ENCODE measurements at regions not wholly inside any gene's neighbourhood (a gene's known extent, or its start where the extent isn't known, plus 50 kb on each side); places are given as distances from the start of the nearest gene placed in this dataset.

DNA sequence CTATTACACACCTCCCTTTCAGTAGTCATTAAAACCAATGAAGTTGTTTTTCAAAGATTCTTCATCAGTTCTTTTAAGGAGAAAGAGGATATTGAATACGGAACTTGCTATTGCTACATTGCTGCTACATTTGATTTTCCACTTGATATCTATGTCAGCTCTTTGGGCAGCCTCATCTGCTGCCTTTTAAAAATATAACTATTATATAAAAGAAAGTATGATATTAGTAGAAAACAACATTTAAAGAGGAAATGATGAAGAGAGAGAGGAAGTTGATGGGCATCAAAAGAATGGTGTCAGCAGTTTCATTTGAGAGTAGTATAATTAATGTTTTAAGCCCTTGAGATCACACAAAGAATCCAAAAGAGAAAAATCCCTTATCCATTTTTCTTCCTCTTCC lies 171.4 kb downstream of the NFKBIZ start:
- WGBS = 82% methylated on average over 1 of the region's 1 CpG
- Histone ChIP-seq H3K9me3 (ENCODE audit: control insufficient read depth, low read length) (peaks cover 2% of the 10 kb centered on the region), H3K27ac (ENCODE audit: low read length) (no peak overlapping the region), H3K4me3 (ENCODE audit: low read length) (no peak overlapping the region), H3K4me1 (ENCODE audit: control insufficient read depth, insufficient read depth, low read length) (no peaks in the 10 kb centered on the region), H3K27me3 (ENCODE audit: control insufficient read depth, insufficient read depth) (no peaks in the 10 kb centered on the region)
- DNase-seq = no peak
- ATAC-seq = no peak
- intact Hi-C loops (cut with DNase I) = no loop called here

DNA sequence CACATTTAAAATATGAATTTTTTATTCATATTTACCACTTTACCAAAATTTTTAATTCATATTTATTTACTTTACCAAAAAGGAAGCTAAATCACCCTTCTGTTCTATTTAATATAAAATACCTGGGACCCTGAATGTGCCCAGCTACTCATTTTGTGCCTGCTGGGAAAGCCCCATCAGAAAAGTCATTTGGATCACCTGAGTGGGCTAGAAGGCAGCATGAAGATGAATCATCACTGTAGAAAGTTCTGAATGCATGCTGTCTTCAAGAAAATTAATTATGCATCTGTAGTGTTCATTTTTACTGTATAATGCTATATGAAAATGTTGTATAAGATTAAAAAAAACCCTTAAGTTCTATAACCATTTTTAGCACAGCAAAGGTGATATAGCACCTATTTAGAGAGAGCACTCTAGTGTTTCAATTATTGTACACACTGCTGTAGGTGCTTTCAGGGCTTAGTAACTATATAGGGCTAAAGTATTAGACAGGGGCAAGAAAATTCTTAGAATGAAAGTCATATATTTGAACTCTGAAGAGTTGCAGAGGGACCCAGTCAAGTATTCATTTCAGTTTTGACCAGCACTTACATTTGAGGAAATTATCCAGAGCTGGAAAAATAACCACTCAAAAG lies 175.1 kb downstream of the NFKBIZ start:
- Histone ChIP-seq H3K9me3 (ENCODE audit: control insufficient read depth, low read length) (peaks cover 2% of the 10 kb centered on the region), H3K27me3 (ENCODE audit: control insufficient read depth, insufficient read depth) (no peaks in the 10 kb centered on the region), H3K27ac (ENCODE audit: low read length) (no peak overlapping the region), H3K4me1 (ENCODE audit: control insufficient read depth, insufficient read depth, low read length) (no peaks in the 10 kb centered on the region), H3K4me3 (ENCODE audit: low read length) (no peak overlapping the region)
- intact Hi-C loops (cut with DNase I) = no loop called here
- no peak for ATAC-seq
- no peak for DNase-seq

DNA sequence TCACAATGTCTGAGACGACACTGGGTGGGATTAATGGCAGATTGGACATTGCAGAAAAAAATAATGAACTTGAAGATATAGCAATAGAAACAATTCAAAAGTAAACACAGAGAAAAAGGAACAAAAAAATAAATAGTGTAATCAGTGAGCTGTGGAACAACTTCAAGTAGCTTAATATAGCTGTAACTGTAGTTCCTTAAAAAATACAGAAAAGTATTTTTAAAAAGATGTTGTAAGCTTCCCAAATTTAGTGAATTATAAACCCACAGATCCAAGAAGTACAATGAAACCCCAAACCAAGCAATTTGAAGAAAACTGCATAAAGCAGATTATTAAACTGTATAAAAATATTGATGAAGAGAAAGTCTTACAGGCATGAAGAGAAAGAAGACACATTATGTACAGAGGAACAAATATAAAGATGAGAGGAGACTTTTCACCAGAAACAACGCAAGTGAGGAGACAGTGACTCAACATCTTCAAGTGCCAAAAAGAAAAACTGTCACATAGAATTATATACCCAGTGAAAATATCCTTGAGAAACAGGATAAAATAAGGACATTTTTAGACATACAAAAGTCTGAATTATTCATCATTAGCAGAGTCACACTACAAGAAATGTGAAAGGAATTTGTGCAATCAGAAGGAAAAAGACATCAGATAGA lies 176.4 kb downstream of the NFKBIZ start:
- ATAC-seq (no peak), DNase-seq (no peak)
- WGBS = 80% methylated on average over 2 of the region's 2 CpGs
- peaks cover 2% of the 10 kb centered on the region for H3K9me3 ChIP-seq (ENCODE audit: control insufficient read depth, low read length)
- H3K4me1 ChIP-seq (ENCODE audit: control insufficient read depth, insufficient read depth, low read length) = no peaks in the 10 kb centered on the region
- H3K27me3 ChIP-seq (ENCODE audit: control insufficient read depth, insufficient read depth) = no peaks in the 10 kb centered on the region
- H3K27ac ChIP-seq (ENCODE audit: low read length) = no peak overlapping the region
- intact Hi-C loops (cut with DNase I) = no loop called here
- H3K4me3 ChIP-seq (ENCODE audit: low read length) = no peak overlapping the region

DNA sequence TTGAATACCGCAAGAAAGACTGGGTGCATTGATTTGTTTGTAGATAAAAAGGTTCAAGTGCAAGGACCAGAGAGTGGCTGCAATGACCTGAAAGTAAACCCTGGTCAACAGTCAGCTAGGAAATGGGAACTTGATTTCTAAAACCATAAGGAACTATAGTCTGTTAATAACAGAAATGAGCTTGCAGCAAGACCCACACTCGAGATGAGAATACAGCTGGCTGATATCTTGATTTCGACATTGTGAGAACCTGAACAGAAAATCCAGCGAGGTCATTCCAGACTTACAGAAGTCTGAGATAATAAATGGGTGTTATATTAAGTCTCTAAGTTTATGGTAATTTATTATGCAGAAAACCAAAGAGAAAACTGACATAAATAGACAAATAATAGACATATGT lies 177.3 kb downstream of the NFKBIZ start:
- ATAC-seq (no peak), DNase-seq (no peak)
- intact Hi-C loops (cut with DNase I) = no loop called here
- no peaks in the 10 kb centered on the region for H3K4me1 ChIP-seq (ENCODE audit: control insufficient read depth, insufficient read depth, low read length)
- 79% methylated on average over 4 of the region's 4 CpGs for WGBS
- H3K27me3 ChIP-seq (ENCODE audit: control insufficient read depth, insufficient read depth) = no peaks in the 10 kb centered on the region
- H3K27ac ChIP-seq (ENCODE audit: low read length) = no peak overlapping the region
- no peak overlapping the region for H3K4me3 ChIP-seq (ENCODE audit: low read length)
- H3K9me3 ChIP-seq (ENCODE audit: control insufficient read depth, low read length) = peaks cover 2% of the 10 kb centered on the region

DNA sequence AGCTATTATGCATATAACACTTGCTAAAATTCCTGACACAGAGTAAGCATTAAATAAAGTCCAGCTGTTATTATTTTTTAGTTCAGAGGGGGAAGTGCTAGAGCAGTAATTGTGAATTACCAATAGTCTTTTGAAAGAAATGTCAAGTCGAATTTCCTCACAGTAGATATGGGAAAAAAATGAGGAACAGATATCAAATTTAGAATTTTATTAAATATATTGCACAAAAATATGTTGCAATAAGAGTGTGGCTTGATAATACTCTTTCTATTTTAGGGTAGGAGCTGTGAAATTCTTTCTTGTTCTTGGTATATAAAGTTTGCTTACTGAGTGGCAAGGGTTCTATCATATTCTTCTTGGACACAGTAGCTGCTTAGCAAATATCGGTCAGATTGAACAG lies 181.3 kb downstream of the NFKBIZ start:
- ATAC-seq = no peak
- H3K27me3 ChIP-seq (ENCODE audit: control insufficient read depth, insufficient read depth) = no peaks in the 10 kb centered on the region
- H3K9me3 ChIP-seq (ENCODE audit: control insufficient read depth, low read length) = no peaks in the 10 kb centered on the region
- no peak overlapping the region for H3K4me3 ChIP-seq (ENCODE audit: low read length)
- no peaks in the 10 kb centered on the region for H3K4me1 ChIP-seq (ENCODE audit: control insufficient read depth, insufficient read depth, low read length)
- 76% methylated on average over 2 of the region's 2 CpGs for WGBS
- intact Hi-C loops (cut with DNase I) = no loop called here
- no peak overlapping the region for H3K27ac ChIP-seq (ENCODE audit: low read length)
- DNase-seq = no peak

DNA sequence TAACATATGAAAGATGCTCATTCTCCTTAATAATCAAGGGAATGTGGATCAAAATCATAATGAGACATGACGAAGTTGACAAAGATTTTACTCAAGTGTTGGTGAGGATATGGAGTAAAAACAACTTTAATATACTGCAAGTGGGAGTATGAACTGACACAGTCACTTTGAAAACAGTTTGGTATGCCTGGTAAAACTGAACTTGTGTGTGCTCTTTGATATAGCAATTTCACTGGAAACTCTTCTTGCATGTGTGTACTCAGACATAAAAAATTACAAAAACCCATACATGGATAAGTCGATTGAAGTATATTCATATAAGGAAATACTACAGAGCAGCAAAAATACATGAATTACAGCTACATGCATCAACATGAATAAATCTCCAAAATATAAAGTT lies 182.5 kb downstream of the NFKBIZ start:
- Histone ChIP-seq H3K9me3 (ENCODE audit: control insufficient read depth, low read length) (no peaks in the 10 kb centered on the region), H3K27ac (ENCODE audit: low read length) (no peak overlapping the region), H3K27me3 (ENCODE audit: control insufficient read depth, insufficient read depth) (no peaks in the 10 kb centered on the region), H3K4me1 (ENCODE audit: control insufficient read depth, insufficient read depth, low read length) (no peaks in the 10 kb centered on the region), H3K4me3 (ENCODE audit: low read length) (no peak overlapping the region)
- no peak for DNase-seq
- intact Hi-C loops (cut with DNase I) = no loop called here
- ATAC-seq = no peak
- 93% methylated on average over 2 of the region's 2 CpGs for WGBS

DNA sequence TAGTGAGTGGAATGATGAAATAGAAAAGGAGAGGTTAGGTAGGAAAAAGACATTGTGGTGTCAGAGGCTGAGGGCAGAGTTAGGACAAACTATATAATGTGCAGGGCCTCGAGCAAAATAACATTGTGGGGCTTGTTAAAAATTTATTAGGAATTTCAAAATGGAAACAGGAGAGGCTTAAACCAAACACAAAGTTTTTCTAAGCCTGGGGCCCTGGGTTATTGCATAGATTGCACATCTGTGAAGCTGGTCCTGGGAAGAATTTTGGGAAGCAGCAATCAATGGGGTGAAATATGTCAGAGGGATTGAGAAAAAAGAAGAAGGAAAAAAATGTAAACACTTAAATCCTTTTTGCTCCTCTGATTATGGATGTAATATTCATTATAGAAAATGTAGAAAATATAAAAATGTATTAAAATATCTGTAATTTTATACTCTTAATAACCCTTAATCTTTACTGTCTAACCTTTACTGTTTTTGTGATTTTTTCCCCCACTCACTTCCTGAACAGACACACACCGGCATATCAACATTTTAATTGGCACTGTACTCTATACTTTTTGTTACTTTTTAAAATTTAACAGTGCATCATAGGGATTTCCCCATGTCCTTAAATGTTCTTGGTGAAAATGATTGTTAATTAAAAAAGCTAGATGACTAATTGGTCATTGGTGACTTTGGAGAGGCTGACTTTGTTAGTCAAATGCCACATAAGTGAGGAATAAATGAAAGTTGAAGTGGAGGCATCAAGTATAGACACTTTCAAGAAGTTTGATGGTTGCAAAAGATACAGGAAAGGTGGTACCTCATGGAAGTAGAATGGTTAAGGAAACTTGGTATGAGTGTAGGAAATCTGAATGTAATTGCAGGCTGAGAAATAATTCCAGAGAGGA lies 183.4 kb downstream of the NFKBIZ start:
- H3K27ac ChIP-seq (ENCODE audit: low read length) = no peak overlapping the region
- intact Hi-C loops (cut with DNase I) = no loop called here
- ATAC-seq = no peak
- no peak overlapping the region for H3K4me3 ChIP-seq (ENCODE audit: low read length)
- no peaks in the 10 kb centered on the region for H3K9me3 ChIP-seq (ENCODE audit: control insufficient read depth, low read length)
- no peaks in the 10 kb centered on the region for H3K4me1 ChIP-seq (ENCODE audit: control insufficient read depth, insufficient read depth, low read length)
- no peaks in the 10 kb centered on the region for H3K27me3 ChIP-seq (ENCODE audit: control insufficient read depth, insufficient read depth)
- DNase-seq = no peak
- 69% methylated on average over 2 of the region's 2 CpGs for WGBS

DNA sequence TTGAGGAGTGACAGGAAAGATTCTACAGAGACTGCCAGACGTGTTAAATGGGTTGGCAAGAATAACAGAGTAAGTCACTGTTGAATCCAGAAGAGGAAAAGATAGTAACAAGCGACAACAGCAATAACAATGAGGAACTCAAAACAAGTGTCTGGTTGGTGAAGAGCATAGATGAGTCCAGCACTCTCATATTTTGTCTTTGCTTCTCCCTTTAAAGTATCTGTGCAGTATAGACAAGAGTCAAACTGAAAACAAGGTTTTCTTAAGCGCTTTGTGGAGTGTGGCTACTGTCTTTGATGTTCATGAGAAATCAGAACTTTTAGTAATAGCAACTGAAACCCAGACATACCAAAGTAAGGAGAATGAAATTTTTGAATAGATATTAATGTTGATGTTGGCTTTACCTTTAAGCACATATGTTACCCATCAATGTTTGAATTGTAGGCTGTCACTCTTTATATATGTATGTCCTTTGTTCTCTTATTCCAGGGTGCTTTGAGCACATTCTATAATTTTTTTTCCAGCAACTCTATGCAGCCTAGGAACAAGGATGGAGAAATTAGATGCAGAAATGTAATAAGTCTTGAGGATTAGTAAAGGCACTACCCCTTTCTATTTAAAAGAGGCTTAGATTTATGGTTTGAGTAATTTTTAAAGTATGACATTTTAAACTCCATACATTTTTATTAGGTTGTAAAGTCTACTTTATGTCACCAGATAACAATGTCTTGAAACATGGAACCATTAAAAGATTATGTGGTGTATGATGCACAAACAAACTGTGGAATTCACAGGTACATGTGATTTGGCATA lies 185.5 kb downstream of the NFKBIZ start:
- WGBS = 76% methylated on average over 3 of the region's 3 CpGs
- no peak for ATAC-seq

DNA sequence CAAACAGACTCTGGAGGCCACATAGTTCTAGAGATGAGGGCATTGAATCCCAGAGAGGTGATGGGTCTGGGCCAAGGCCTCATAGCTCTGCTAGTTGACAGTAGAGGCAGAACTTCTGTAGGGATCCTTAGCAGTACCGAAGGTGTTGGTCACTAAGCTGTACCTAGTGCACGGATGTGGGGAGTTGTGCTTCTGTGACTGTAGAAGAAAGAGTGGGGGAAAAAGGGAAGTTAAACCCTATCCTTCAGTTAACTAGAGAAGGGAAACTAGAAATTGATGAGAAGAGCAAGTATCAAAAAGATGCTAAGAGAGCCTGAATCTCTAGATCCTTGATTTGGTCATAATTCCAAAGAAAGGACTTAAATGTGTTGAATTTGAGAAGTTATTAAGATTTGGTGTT lies 186.7 kb downstream of the NFKBIZ start:
- Histone ChIP-seq H3K4me1 (ENCODE audit: control insufficient read depth, insufficient read depth, low read length) (no peaks in the 10 kb centered on the region), H3K4me3 (ENCODE audit: low read length) (no peak overlapping the region), H3K9me3 (ENCODE audit: control insufficient read depth, low read length) (no peaks in the 10 kb centered on the region), H3K27ac (ENCODE audit: low read length) (no peak overlapping the region), H3K27me3 (ENCODE audit: control insufficient read depth, insufficient read depth) (no peaks in the 10 kb centered on the region)
- DNase-seq (no peak), ATAC-seq (no peak)
- intact Hi-C loops (cut with DNase I) = no loop called here
- 81% methylated on average over 2 of the region's 2 CpGs for WGBS

More for the DNA sequence above, 185.5 kb downstream of the NFKBIZ start:
- H3K27ac ChIP-seq (ENCODE audit: low read length) = no peak overlapping the region
- no peak for DNase-seq
- intact Hi-C loops (cut with DNase I) = no loop called here
- no peaks in the 10 kb centered on the region for H3K27me3 ChIP-seq (ENCODE audit: control insufficient read depth, insufficient read depth)
- H3K4me1 ChIP-seq (ENCODE audit: control insufficient read depth, insufficient read depth, low read length) = no peaks in the 10 kb centered on the region
- no peaks in the 10 kb centered on the region for H3K9me3 ChIP-seq (ENCODE audit: control insufficient read depth, low read length)
- H3K4me3 ChIP-seq (ENCODE audit: low read length) = no peak overlapping the region

DNA sequence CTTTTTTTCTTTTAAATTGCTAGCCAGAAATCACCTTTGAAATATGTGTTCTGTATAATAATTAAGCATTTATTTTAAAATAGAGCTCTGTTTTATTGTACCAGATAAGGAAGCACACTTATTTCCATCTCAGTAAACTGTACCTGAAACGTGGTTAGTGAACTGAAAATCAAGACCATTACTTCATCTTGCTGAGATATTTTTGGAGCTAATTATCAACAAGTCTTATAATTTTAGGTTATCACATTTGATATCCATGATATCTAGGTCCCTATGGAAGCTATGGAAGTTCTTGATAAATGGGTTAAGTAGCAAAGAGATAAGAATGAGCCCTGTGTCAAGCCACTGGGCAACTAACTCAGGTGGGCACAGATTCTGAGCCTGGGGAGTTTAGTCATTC lies 187.2 kb downstream of the NFKBIZ start:
- 69% methylated on average over 1 of the region's 1 CpG for WGBS
- DNase-seq = no peak
- intact Hi-C loops (cut with DNase I) = no loop called here
- Histone ChIP-seq H3K4me3 (ENCODE audit: low read length) (no peak overlapping the region), H3K27me3 (ENCODE audit: control insufficient read depth, insufficient read depth) (no peaks in the 10 kb centered on the region), H3K27ac (ENCODE audit: low read length) (no peak overlapping the region), H3K9me3 (ENCODE audit: control insufficient read depth, low read length) (no peaks in the 10 kb centered on the region), H3K4me1 (ENCODE audit: control insufficient read depth, insufficient read depth, low read length) (no peaks in the 10 kb centered on the region)
- no peak for ATAC-seq

DNA sequence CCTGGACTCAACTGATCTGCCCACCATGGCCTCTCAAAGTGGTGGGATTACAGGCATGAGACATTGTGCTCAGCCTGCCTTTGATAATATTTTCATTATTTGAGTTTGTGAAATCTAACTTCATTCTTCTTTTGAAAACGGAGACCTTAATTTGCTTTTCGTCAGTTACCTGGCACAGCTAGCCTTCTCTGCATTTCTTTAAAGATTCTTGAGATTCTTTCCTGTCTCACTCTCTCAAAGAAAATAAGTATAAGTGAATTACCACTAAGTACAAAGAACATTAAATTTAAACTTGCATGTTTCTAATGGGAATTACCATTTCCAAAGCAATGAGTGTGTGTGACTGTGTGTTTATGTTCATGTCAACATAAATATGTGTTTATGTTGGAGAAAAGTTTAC lies 187.9 kb downstream of the NFKBIZ start:
- no peak overlapping the region for H3K4me3 ChIP-seq (ENCODE audit: low read length)
- no peaks in the 10 kb centered on the region for H3K9me3 ChIP-seq (ENCODE audit: control insufficient read depth, low read length)
- no peaks in the 10 kb centered on the region for H3K27me3 ChIP-seq (ENCODE audit: control insufficient read depth, insufficient read depth)
- H3K4me1 ChIP-seq (ENCODE audit: control insufficient read depth, insufficient read depth, low read length) = no peaks in the 10 kb centered on the region
- DNase-seq (no peak), ATAC-seq (no peak)
- WGBS = 59% methylated on average over 2 of the region's 2 CpGs
- no peak overlapping the region for H3K27ac ChIP-seq (ENCODE audit: low read length)
- intact Hi-C loops (cut with DNase I) = no loop called here

Measured in right cardiac atrium (tissue), 5 donors.